GM12874 (cell line): ENCODE measurements at regions not wholly inside any gene's neighbourhood (a gene's known extent, or its start where the extent isn't known, plus 50 kb on each side); places are given as distances from the start of the nearest gene placed in this dataset.

Experiments used
- TF ChIP-seq, protein P1 (sequence below): IDR thresholded peaks from 2 replicates; pipeline ENCODE4 v1.5.1; 2011; ENCODE audit warnings: low read depth, mild to moderate bottlenecking, control low read depth, low read length, moderate library complexity; ENCODE audit not compliant: insufficient read depth

GRCh38 chr21:18460979-18461378, 57.4 kb upstream of the TMPRSS15 start:
- TF ChIP-seq, protein P1, sequence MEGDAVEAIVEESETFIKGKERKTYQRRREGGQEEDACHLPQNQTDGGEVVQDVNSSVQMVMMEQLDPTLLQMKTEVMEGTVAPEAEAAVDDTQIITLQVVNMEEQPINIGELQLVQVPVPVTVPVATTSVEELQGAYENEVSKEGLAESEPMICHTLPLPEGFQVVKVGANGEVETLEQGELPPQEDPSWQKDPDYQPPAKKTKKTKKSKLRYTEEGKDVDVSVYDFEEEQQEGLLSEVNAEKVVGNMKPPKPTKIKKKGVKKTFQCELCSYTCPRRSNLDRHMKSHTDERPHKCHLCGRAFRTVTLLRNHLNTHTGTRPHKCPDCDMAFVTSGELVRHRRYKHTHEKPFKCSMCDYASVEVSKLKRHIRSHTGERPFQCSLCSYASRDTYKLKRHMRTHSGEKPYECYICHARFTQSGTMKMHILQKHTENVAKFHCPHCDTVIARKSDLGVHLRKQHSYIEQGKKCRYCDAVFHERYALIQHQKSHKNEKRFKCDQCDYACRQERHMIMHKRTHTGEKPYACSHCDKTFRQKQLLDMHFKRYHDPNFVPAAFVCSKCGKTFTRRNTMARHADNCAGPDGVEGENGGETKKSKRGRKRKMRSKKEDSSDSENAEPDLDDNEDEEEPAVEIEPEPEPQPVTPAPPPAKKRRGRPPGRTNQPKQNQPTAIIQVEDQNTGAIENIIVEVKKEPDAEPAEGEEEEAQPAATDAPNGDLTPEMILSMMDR, result no peak

DNA sequence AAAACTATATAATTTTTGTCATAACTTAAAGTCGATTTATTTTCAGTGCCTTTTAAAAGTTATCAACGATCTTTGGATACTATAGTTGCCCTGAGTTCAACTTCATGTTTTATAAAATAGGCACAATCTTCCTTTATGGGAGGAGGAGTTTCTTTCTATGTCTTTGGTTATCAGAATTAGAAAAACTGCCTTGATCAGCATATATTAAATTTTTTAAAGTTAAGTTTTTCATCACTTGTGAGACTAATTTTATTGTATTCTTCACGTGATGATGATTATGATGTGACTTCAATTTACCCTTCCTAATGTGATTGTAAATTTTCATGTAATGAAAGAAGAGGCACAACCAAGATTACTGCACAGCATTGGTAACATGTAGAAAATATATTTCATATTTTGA, 58.2 kb upstream of the TMPRSS15 start:
- TF ChIP-seq, protein P1, result no peak

GRCh38 chr21:18467715-18468114, 64.1 kb upstream of the TMPRSS15 start:
- TF ChIP-seq, protein P1, result no peak

GRCh38 chr21:18468790-18469189, 65.2 kb upstream of the TMPRSS15 start:
- TF ChIP-seq, protein P1, result no peak

- TF ChIP-seq, protein P1, result no peak
Observed at GRCh38 chr21:18476639-18477038, 73.1 kb upstream of the TMPRSS15 start.

GRCh38 chr21:18477043-18477442, 73.5 kb upstream of the TMPRSS15 start:
- TF ChIP-seq, protein P1, result no peak

DNA sequence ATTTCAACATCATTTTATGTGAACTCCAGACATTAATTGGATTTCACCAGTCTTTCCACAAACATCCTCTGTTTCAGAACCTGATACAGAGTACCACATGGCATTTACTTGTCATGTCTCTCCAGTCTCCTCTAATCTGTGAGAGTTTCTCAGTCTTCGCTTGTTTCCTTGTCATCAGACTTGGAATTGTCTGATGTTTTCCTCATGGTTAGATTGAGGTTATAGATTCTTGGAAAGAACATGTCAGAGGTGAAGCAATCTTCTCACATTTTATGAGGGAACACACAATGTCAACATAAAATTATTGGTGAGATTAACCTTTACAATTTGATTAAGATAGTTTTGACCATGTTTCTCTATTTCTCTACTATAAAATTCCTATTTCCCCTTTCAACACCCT, 74.9 kb upstream of the TMPRSS15 start:
- TF ChIP-seq, protein P1, result no peak

DNA sequence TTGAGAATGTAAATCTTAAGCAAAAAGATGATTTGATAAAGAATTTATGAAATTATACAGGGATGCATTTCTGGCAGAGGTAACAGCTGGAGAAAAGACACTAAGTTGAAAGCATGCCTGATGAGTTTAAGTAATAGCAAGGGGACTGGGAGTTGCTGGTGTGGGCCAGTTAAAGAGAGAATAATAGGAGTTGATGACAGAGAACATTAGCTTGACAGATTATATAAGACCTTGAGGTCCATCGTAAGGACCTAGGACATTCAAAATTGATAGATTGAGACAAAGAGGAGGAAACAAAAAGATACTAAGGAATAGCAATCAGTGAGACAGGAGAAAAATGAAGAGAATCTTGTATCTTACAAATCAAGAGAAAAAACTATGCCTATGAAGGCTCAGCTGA, 84.7 kb upstream of the TMPRSS15 start:
- TF ChIP-seq, protein P1, result no peak
